ENCODE measurements at regions not wholly inside any gene's neighbourhood (a gene's known extent, or its start where the extent isn't known, plus 50 kb on each side); places are given as distances from the start of the nearest gene placed in this dataset.

GRCh38 chr16:60681043-60681442 is 1355.2 kb downstream of the CDH8 start:
- H3K27me3 Mint-ChIP-seq: no peaks in the 10 kb centered on the region
- POLR2A ChIA-PET: no interaction called here

GRCh38 chr16:60675022-60675421 is 1361.2 kb downstream of the CDH8 start:
- Mint-ChIP-seq H3K27me3 (no peaks in the 10 kb centered on the region), H3K36me3 (ENCODE audit: low read depth) (no peaks in the 10 kb centered on the region), H3K9me3 (peaks cover 9% of the 10 kb centered on the region), H3K27ac (no peak overlapping the region), H3K4me3 (no peak overlapping the region), H3K4me1 (no peaks in the 10 kb centered on the region)
- intact Hi-C loops (cut with micrococcal nuclease): no loop called here
- TF ChIP-seq CTCF (IDR thresholded peaks at IDR 0.05): no peak
- ChIA-PET POLR2A (no interaction called here), CTCF (no interaction called here)
- no peak for DNase-seq
- no peak for ATAC-seq (ENCODE audit: low read depth)

More at GRCh38 chr16:60681043-60681442, 1355.2 kb downstream of the CDH8 start:
- DNase-seq (no peak), ATAC-seq (ENCODE audit: low read depth) (no peak)
- Mint-ChIP-seq H3K36me3 (ENCODE audit: low read depth) (no peaks in the 10 kb centered on the region), H3K27ac (no peak overlapping the region), H3K4me1 (no peaks in the 10 kb centered on the region), H3K9me3 (peaks cover 3% of the 10 kb centered on the region), H3K4me3 (no peak overlapping the region)
- CTCF ChIA-PET: no interaction called here
- TF ChIP-seq CTCF (IDR thresholded peaks at IDR 0.05): no peak
- intact Hi-C loops (cut with micrococcal nuclease): no loop called here

GRCh38 chr16:60674241-60674640 is 1362.0 kb downstream of the CDH8 start:
- ATAC-seq (ENCODE audit: low read depth) (no peak), DNase-seq (no peak)
- no peak for TF ChIP-seq CTCF (IDR thresholded peaks at IDR 0.05)
- intact Hi-C loops (cut with micrococcal nuclease): no loop called here
- no peaks in the 10 kb centered on the region for H3K4me1 Mint-ChIP-seq
- H3K27me3 Mint-ChIP-seq: no peaks in the 10 kb centered on the region
- no peak overlapping the region for H3K27ac Mint-ChIP-seq
- H3K9me3 Mint-ChIP-seq: peaks cover 10% of the 10 kb centered on the region
- POLR2A ChIA-PET: no interaction called here
- H3K4me3 Mint-ChIP-seq: no peak overlapping the region
- no peaks in the 10 kb centered on the region for H3K36me3 Mint-ChIP-seq (ENCODE audit: low read depth)
- CTCF ChIA-PET: no interaction called here

GRCh38 chr16:60655514-60656153 is 1380.6 kb downstream of the CDH8 start:
- no peaks in the 10 kb centered on the region for H3K36me3 Mint-ChIP-seq (ENCODE audit: low read depth)
- no peak overlapping the region for H3K27ac Mint-ChIP-seq
- H3K4me3 Mint-ChIP-seq: no peak overlapping the region
- DNase-seq: no peak
- peaks cover 5% of the 10 kb centered on the region for H3K9me3 Mint-ChIP-seq
- no peaks in the 10 kb centered on the region for H3K27me3 Mint-ChIP-seq
- intact Hi-C loops (cut with micrococcal nuclease): no loop called here
- ChIA-PET CTCF (no interaction called here), POLR2A (no interaction called here)
- TF ChIP-seq CTCF (IDR thresholded peaks at IDR 0.05): no peak
- ATAC-seq (ENCODE audit: low read depth): no peak
- H3K4me1 Mint-ChIP-seq: no peaks in the 10 kb centered on the region

GRCh38 chr16:60651346-60651745 is 1384.9 kb downstream of the CDH8 start:
- intact Hi-C loops (cut with micrococcal nuclease): no loop called here
- no peaks in the 10 kb centered on the region for H3K4me1 Mint-ChIP-seq
- no peak for TF ChIP-seq CTCF (IDR thresholded peaks at IDR 0.05)
- no peak for ATAC-seq (ENCODE audit: low read depth)
- no peaks in the 10 kb centered on the region for H3K36me3 Mint-ChIP-seq (ENCODE audit: low read depth)
- ChIA-PET CTCF (no interaction called here), POLR2A (no interaction called here)
- DNase-seq: no peak
- H3K9me3 Mint-ChIP-seq: no peaks in the 10 kb centered on the region
- no peak overlapping the region for H3K4me3 Mint-ChIP-seq
- no peaks in the 10 kb centered on the region for H3K27me3 Mint-ChIP-seq
- H3K27ac Mint-ChIP-seq: no peak overlapping the region
